Gastroesophageal sphincter (tissue), 3 donors: ENCODE measurements at regions not wholly inside any gene's neighbourhood (a gene's known extent, or its start where the extent isn't known, plus 50 kb on each side); places are given as distances from the start of the nearest gene placed in this dataset.

Experiments used
- CTCF ChIP-seq, 4 experiments: fragments of 200-600 bp in 2 of 4; fragments of 450-650 bp in 2 of 4; sonication (generic) in 1 of 4; IDR thresholded peaks; one replicate each; pipeline ENCODE4 v1.5.1; 2017 to 2019; ENCODE audit warnings: antibody characterized with exemption in 4 of 4, mild to moderate bottlenecking in 2 of 4, moderate library complexity in 2 of 4
- EP300 ChIP-seq: sonication (generic); formaldehyde crosslinking; IDR thresholded peaks from one replicate; pipeline ENCODE4 v1.6.1; 2017; ENCODE audit warnings: antibody characterized with exemption, mild to moderate bottlenecking
- POLR2A ChIP-seq, 2 donors: fragments of 450-650 bp; IDR thresholded peaks; one replicate each; pipeline ENCODE4 v1.6.1; 2017; ENCODE audit warnings: antibody characterized with exemption in 2 of 2, mild to moderate bottlenecking in 2 of 2, moderate library complexity in 1 of 2

DNA sequence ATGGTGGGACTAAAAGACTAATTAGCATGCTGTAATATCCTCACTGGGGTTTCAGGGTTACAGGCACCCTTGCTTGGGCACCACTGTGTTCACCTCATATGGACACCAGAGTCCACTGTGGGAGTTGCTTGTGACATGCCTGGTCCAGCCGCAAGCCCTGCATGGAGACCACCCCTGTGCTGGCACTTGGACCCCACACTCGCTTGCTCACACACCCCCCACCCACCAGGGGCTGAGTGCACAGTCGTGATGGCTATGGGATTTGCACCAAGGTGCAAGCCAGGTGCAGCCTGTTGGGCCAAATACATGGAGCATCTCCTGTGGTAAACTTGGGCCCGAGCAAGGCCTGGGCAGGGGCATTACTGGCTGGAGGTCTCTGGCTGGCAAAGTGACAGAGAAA, 129.1 kb downstream of the SYT10 start:
- TF ChIP-seq EP300 = no peak
- TF ChIP-seq CTCF (IDR thresholded peaks at IDR 0.05) = no peak
- TF ChIP-seq POLR2A (IDR thresholded peaks at IDR 0.05) = no peak
